ENCODE measurements at regions not wholly inside any gene's neighbourhood (a gene's known extent, or its start where the extent isn't known, plus 50 kb on each side); places are given as distances from the start of the nearest gene placed in this dataset.
A peak's percentile ranks its signal among the peaks of the same experiment; 100 is the strongest.

GRCh38 chr15:79184465-79184892, 93.9 kb upstream of the RASGRF1 start:
- DNase-seq: peak; percentile 47

GRCh38 chr15:79180318-79180717, 89.7 kb upstream of the RASGRF1 start:
- no peak for DNase-seq

- no peak for DNase-seq
These were observed 89.0 kb upstream of the RASGRF1 start for GRCh38 chr15:79179597-79179996.

GRCh38 chr15:79179108-79179561, 88.6 kb upstream of the RASGRF1 start:
- DNase-seq: no peak

GRCh38 chr15:79178594-79178993, 88.0 kb upstream of the RASGRF1 start:
- no peak for DNase-seq

GRCh38 chr15:79176151-79176550, 85.6 kb upstream of the RASGRF1 start:
- DNase-seq: no peak

GRCh38 chr15:79172801-79173460, 82.4 kb upstream of the RASGRF1 start:
- DNase-seq: no peak

- no peak for DNase-seq
These were observed 81.5 kb upstream of the RASGRF1 start for GRCh38 chr15:79172032-79172481.

GRCh38 chr15:79171320-79172031, 80.9 kb upstream of the RASGRF1 start:
- DNase-seq: no peak

GRCh38 chr15:79170256-79170664, 79.7 kb upstream of the RASGRF1 start:
- DNase-seq: no peak

- no peak for DNase-seq
These were observed 79.0 kb upstream of the RASGRF1 start for GRCh38 chr15:79169526-79170133.

GRCh38 chr15:79168922-79169456, 78.4 kb upstream of the RASGRF1 start:
- peak; percentile 82 for DNase-seq

- DNase-seq: no peak
These were observed 77.2 kb upstream of the RASGRF1 start for GRCh38 chr15:79167776-79168175.

GRCh38 chr15:79166311-79166955, 75.9 kb upstream of the RASGRF1 start:
- DNase-seq: no peak

GRCh38 chr15:79164465-79164864, 73.9 kb upstream of the RASGRF1 start:
- no peak for DNase-seq

GRCh38 chr15:79164043-79164442, 73.5 kb upstream of the RASGRF1 start:
- DNase-seq: no peak

GRCh38 chr15:79163395-79163794, 72.8 kb upstream of the RASGRF1 start:
- no peak for DNase-seq

- DNase-seq: no peak
These were observed 71.4 kb upstream of the RASGRF1 start for GRCh38 chr15:79161837-79162508.

GRCh38 chr15:79160211-79160610, 69.6 kb upstream of the RASGRF1 start:
- DNase-seq: no peak

- no peak for DNase-seq
These were observed 67.3 kb upstream of the RASGRF1 start for GRCh38 chr15:79157631-79158592.

GRCh38 chr15:79156704-79157375, 66.3 kb upstream of the RASGRF1 start:
- no peak for DNase-seq
